Loucy (cell line): ENCODE measurements at regions not wholly inside any gene's neighbourhood (a gene's known extent, or its start where the extent isn't known, plus 50 kb on each side); places are given as distances from the start of the nearest gene placed in this dataset.
A peak's percentile ranks its signal among the peaks of the same experiment; 100 is the strongest.

ENCODE experiments used
- H2AFZ ChIP-seq: fragments of 200-600 bp; sonication (generic); 2 replicates; pipeline ENCODE4 v1.6.0; 2016; ENCODE audit warnings: antibody characterized with exemption, mild to moderate bottlenecking, low read length, moderate library complexity
- H3F3A ChIP-seq: fragments of 200-600 bp; 2 replicates; pipeline ENCODE4 v1.6.0; 2016; ENCODE audit warnings: antibody characterized with exemption, low read depth, mild to moderate bottlenecking
- H3K27me3 ChIP-seq: fragments of 200-600 bp; sonication (generic); 2 replicates; pipeline ENCODE4 v1.6.1; 2014; ENCODE audit warnings: low read length, mild to moderate bottlenecking; ENCODE audit not compliant: insufficient read depth, poor library complexity, severe bottlenecking
- H3K36me3 ChIP-seq: fragments of 200-600 bp; sonication (generic); 2 replicates; pipeline ENCODE4 v1.6.1; 2016; ENCODE audit warnings: low read length; ENCODE audit not compliant: insufficient read depth
- H3K4me1 ChIP-seq: fragments of 200-600 bp; sonication (generic); 2 replicates; pipeline ENCODE4 v1.5.1; 2014; ENCODE audit warnings: low read length, mild to moderate bottlenecking; ENCODE audit not compliant: insufficient read depth, poor library complexity, severe bottlenecking
- H3K4me2 ChIP-seq: fragments of 200-600 bp; sonication (generic); 2 replicates; pipeline ENCODE4 v1.6.0; 2014; ENCODE audit warnings: antibody characterized with exemption, low read length, low read depth, mild to moderate bottlenecking; ENCODE audit not compliant: poor library complexity, severe bottlenecking
- H3K4me3 ChIP-seq: fragments of 200-600 bp; sonication (generic); 2 replicates; pipeline ENCODE4 v1.5.1; 2014; ENCODE audit warnings: low read length, mild to moderate bottlenecking, mixed read lengths; ENCODE audit not compliant: poor library complexity, severe bottlenecking
- H3K79me2 ChIP-seq: fragments of 200-600 bp; sonication (generic); 2 replicates; pipeline ENCODE4 v1.6.1; 2014; ENCODE audit warnings: low read length; ENCODE audit not compliant: insufficient read depth
- H3K9ac ChIP-seq: fragments of 200-600 bp; sonication (generic); 2 replicates; pipeline ENCODE4 v1.6.0; 2014; ENCODE audit warnings: mild to moderate bottlenecking, low read depth, low read length, moderate library complexity; ENCODE audit not compliant: poor library complexity, severe bottlenecking
- H3K9me2 ChIP-seq: fragments of 200-600 bp; sonication (generic); replicated peaks from 2 replicates; pipeline ENCODE4 v1.6.1; 2016; ENCODE audit warnings: low read depth, low read length, mixed read lengths
- H3K9me3 ChIP-seq: fragments of 200-600 bp; sonication (generic); 2 replicates; pipeline ENCODE4 v1.6.1; 2014; ENCODE audit warnings: mild to moderate bottlenecking, antibody characterized with exemption, low read length, low read depth; ENCODE audit not compliant: insufficient read depth
- H4K20me1 ChIP-seq: fragments of 200-600 bp; sonication (generic); 2 replicates; pipeline ENCODE4 v1.6.0; 2014; ENCODE audit warnings: antibody characterized with exemption, low read length, mild to moderate bottlenecking; ENCODE audit not compliant: insufficient read depth, poor library complexity, severe bottlenecking
- CTCF ChIP-seq: fragments of 200-600 bp; sonication (generic); conservative IDR thresholded peaks from 2 replicates; pipeline ENCODE4 v1.5.1; 2014; ENCODE audit warnings: mild to moderate bottlenecking, antibody characterized with exemption, low read length
- EZH2phosphoT487 ChIP-seq: fragments of 200-600 bp; IDR thresholded peaks from 2 replicates; pipeline ENCODE4 v1.6.1; 2018; ENCODE audit warnings: antibody characterized with exemption, mild to moderate bottlenecking, moderate library complexity, borderline replicate concordance

- no peaks in the 10 kb centered on the region for H3K9me2 ChIP-seq
- no peaks in the 10 kb centered on the region for H3K79me2 ChIP-seq
- no peak overlapping the region for H3K4me2 ChIP-seq
- no peaks in the 10 kb centered on the region for H3K36me3 ChIP-seq
- no peaks in the 10 kb centered on the region for H4K20me1 ChIP-seq
- H2AFZ ChIP-seq, result no peak overlapping the region
- no peak for TF ChIP-seq CTCF
- TF ChIP-seq EZH2phosphoT487, result no peak
- H3K9ac ChIP-seq, result no peak overlapping the region
- H3K4me3 ChIP-seq, result no peak overlapping the region
- peaks cover 3% of the 10 kb centered on the region; the same call in 1 of the 2 replicates for H3K9me3 ChIP-seq
- no peaks in the 10 kb centered on the region for H3K4me1 ChIP-seq
- no peaks in the 10 kb centered on the region for H3K27me3 ChIP-seq
- H3F3A ChIP-seq, result no peaks in the 10 kb centered on the region
Observed at GRCh38 chr3:27939940-27940339, 217.8 kb upstream of the EOMES start.

GRCh38 chr3:27943106-27943505 is 221.0 kb upstream of the EOMES start:
- H4K20me1 ChIP-seq, result no peaks in the 10 kb centered on the region
- H3K9me2 ChIP-seq, result no peaks in the 10 kb centered on the region
- no peak overlapping the region for H3K9ac ChIP-seq
- no peaks in the 10 kb centered on the region for H3K27me3 ChIP-seq
- no peak overlapping the region for H2AFZ ChIP-seq
- H3F3A ChIP-seq, result no peaks in the 10 kb centered on the region
- no peak overlapping the region for H3K4me3 ChIP-seq
- no peaks in the 10 kb centered on the region for H3K4me1 ChIP-seq
- H3K79me2 ChIP-seq, result no peaks in the 10 kb centered on the region
- H3K4me2 ChIP-seq, result no peak overlapping the region
- no peaks in the 10 kb centered on the region for H3K36me3 ChIP-seq
- peaks cover 3% of the 10 kb centered on the region; the same call in 1 of the 2 replicates for H3K9me3 ChIP-seq
- TF ChIP-seq CTCF, result peak; percentile 63
- no peak for TF ChIP-seq EZH2phosphoT487

- TF ChIP-seq CTCF (no peak), EZH2phosphoT487 (no peak)
- Histone ChIP-seq H3K9ac (no peak overlapping the region), H3F3A (no peaks in the 10 kb centered on the region), H3K9me2 (no peaks in the 10 kb centered on the region), H3K4me2 (no peak overlapping the region), H2AFZ (no peak overlapping the region), H3K27me3 (no peaks in the 10 kb centered on the region), H4K20me1 (no peaks in the 10 kb centered on the region), H3K79me2 (no peaks in the 10 kb centered on the region), H3K9me3 (peaks cover 3% of the 10 kb centered on the region; the same call in 1 of the 2 replicates), H3K4me1 (no peaks in the 10 kb centered on the region), H3K36me3 (no peaks in the 10 kb centered on the region), H3K4me3 (no peak overlapping the region)
Observed at GRCh38 chr3:27945229-27945628, 223.1 kb upstream of the EOMES start.
